AG04450 (cell line): ENCODE measurements at regions not wholly inside any gene's neighbourhood (a gene's known extent, or its start where the extent isn't known, plus 50 kb on each side); places are given as distances from the start of the nearest gene placed in this dataset.

ENCODE experiments used
- CTCF ChIA-PET: fragments of 300-600, 350-600 bp; formaldehyde crosslinking; extraction: SDS; loops from one replicate; lab custom pipeline; 2022; ENCODE audit warnings: antibody characterized with exemption, inconsistent platforms; lab: Charles Lee
- POLR2A ChIA-PET: fragments of 350-600 bp; formaldehyde crosslinking; extraction: SDS; loops from one replicate; lab custom pipeline; 2021; ENCODE audit warnings: antibody characterized with exemption, inconsistent platforms; lab: Yijun Ruan, JAX
- DNase-seq: peaks from one replicate; pipeline ENCODE4 v3.0.0-alpha.2; 2011; ENCODE audit warnings: low read depth, low spot score
- H3K27ac ChIP-seq: one replicate; pipeline ENCODE4 v1.5.1; 2012; ENCODE audit warnings: low read depth, low read length, control low read depth
- H3K27me3 ChIP-seq: one replicate; pipeline ENCODE4 v1.6.0; 2012; ENCODE audit warnings: low read length; ENCODE audit not compliant: control insufficient read depth, insufficient read depth
- H3K4me3 ChIP-seq: 2 replicates; pipeline ENCODE4 v1.5.1; 2011; ENCODE audit warnings: mild to moderate bottlenecking, low read depth, low read length, control low read depth
- H3K9me3 ChIP-seq: 2 replicates; pipeline ENCODE4 v1.5.1; 2012; ENCODE audit warnings: low read length; ENCODE audit not compliant: control insufficient read depth, insufficient read depth
- TF ChIP-seq, protein P1 (sequence below): IDR thresholded peaks from 2 replicates; pipeline ENCODE4 v1.5.1; 2011; ENCODE audit warnings: low read depth, low read length, control low read depth, inconsistent platforms

DNA sequence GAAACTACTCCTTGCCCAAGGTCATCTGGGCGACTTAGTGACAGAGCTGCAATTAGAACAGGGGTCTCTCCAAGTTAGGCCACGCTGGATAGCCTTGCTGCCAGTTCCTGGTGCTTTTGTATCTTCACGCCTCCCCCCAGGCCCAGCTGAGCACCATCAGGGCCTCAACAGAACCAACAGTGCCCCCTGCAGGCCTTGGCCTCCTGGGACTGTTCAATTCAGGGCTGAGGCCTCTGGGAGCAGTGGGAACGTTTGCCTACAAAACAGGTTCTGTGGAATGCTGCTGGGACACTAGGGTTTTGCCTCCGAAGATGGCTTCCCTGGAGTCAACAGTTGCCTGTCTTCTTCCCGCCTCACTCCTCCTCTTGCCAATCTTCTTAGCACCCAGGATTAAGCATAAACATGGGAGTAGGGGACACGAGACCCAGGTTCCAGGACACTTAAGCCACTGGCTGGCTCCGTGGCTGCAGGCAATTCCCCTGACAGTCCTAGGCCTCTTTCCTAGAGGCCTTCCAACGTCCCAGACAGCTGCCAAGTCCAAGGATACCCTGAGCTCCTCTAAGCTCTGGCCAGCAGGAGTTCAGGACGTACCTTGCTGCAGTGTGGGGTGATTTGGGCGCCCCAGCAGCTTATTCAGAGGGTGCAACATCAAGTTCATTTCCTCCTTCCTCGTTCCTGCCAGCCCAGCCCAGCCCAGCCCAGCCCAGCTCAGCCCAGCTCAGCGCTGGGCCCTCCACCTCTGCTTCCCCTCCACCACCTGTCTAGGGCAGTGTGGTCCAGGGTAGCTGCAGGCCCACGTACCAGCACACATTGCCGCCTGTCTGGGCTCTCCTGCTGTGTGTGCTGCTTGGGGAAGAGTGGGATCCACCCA, 246.6 kb upstream of the RPL38 start:
- no peak overlapping the region for H3K27ac ChIP-seq
- no peak overlapping the region for H3K4me3 ChIP-seq
- TF ChIP-seq, protein P1, sequence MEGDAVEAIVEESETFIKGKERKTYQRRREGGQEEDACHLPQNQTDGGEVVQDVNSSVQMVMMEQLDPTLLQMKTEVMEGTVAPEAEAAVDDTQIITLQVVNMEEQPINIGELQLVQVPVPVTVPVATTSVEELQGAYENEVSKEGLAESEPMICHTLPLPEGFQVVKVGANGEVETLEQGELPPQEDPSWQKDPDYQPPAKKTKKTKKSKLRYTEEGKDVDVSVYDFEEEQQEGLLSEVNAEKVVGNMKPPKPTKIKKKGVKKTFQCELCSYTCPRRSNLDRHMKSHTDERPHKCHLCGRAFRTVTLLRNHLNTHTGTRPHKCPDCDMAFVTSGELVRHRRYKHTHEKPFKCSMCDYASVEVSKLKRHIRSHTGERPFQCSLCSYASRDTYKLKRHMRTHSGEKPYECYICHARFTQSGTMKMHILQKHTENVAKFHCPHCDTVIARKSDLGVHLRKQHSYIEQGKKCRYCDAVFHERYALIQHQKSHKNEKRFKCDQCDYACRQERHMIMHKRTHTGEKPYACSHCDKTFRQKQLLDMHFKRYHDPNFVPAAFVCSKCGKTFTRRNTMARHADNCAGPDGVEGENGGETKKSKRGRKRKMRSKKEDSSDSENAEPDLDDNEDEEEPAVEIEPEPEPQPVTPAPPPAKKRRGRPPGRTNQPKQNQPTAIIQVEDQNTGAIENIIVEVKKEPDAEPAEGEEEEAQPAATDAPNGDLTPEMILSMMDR: 0 out of 2 replicates have a peak, but pooled peaks have one; percentile 19
- POLR2A ChIA-PET: no interaction called here
- H3K9me3 ChIP-seq: peaks cover 17% of the 10 kb centered on the region; the same call in 1 of the 2 replicates
- no peaks in the 10 kb centered on the region for H3K27me3 ChIP-seq
- CTCF ChIA-PET: no interaction called here
- no peak for DNase-seq

DNA sequence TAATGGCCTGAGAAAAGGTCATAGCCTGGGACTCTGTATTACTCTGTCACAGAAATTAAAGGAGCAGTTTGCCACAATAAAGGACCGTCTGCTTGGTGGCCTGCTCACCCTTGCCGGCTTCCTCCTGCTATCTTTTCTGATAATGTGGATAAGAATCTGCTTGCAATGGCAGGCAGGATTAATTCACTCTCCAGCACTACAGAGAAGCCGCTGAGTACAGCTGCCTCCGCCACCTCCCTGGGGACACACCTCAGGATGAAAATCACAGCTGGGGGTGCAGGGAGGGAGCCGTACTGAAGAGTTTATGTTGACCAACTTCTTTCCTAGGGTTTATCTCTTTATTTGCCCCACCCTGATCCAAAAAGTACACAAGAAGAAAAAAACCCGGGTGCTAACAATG, 245.9 kb upstream of the RPL38 start:
- Histone ChIP-seq H3K27ac (no peak overlapping the region), H3K27me3 (no peaks in the 10 kb centered on the region), H3K9me3 (peaks cover 12% of the 10 kb centered on the region; the same call in 1 of the 2 replicates), H3K4me3 (no peak overlapping the region)
- ChIA-PET POLR2A (no interaction called here), CTCF (no interaction called here)
- DNase-seq: no peak
- TF ChIP-seq, protein P1: no peak

DNA sequence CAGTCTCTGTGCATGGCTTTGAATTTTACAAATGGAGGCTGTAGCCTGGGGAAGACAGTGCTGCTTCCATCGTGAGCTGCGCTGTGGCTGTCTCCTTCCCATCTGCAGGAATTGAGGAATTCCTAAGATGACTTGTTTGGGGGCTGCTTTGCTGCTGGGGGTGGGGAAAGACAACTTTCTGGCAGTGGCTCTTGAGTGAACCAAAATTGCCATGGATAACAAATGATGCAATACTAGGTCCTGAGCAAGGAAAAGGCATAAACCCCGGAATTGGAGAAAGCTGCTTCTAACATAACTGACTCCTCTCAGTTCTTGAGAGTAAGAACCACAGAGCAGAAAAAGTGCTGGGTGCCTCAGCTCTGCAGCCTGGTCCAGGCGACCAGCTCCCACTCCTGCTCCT, 245.0 kb upstream of the RPL38 start:
- no peak for DNase-seq
- ChIA-PET POLR2A (no interaction called here), CTCF (no interaction called here)
- no peaks in the 10 kb centered on the region for H3K27me3 ChIP-seq
- H3K9me3 ChIP-seq: peaks cover 4% of the 10 kb centered on the region; the same call in 1 of the 2 replicates
- TF ChIP-seq, protein P1: no peak
- H3K4me3 ChIP-seq: no peak overlapping the region
- H3K27ac ChIP-seq: no peak overlapping the region

DNA sequence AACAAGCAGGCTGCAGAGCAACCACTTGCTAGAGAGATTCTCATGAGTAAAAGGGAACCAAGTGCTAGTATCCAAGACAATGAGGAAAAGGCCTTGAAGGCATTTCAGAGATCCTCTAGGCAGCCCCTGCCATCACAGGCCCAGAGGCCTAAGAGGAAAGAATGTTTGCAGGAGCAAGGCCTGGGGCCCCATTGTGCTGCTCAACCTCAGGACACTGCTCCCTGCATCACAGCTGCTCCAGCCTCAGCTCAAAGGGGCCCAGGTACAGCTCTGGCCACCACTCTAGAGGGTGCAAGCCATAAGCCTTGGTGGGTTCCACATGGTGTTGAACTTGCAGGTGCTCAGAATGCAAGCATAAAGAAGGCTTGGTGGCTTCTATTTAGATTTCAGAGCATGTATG, 243.0 kb upstream of the RPL38 start:
- DNase-seq: no peak
- no peaks in the 10 kb centered on the region for H3K27me3 ChIP-seq
- no peak overlapping the region for H3K27ac ChIP-seq
- ChIA-PET CTCF (no interaction called here), POLR2A (no interaction called here)
- H3K9me3 ChIP-seq: peaks cover 3% of the 10 kb centered on the region; the same call in 1 of the 2 replicates
- TF ChIP-seq, protein P1: no peak
- no peak overlapping the region for H3K4me3 ChIP-seq

DNA sequence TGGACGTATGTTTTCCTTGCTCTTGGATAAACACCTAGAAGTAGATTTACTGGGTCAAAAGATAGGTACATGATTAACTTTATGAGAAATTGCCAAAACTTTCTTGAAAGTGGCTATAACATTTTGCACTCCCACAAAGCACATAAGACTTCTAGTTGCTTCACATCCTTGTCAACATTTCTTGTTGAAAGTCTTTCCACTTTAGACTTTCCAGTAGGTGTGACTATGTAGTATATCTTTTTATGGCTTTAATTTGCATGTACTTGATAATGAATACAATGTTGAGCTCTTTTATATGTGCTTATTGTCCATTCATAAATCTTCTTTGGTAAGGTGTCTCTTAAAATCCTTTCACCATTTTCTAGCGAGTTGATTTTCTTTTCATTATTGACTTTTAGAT, 241.2 kb upstream of the RPL38 start:
- POLR2A ChIA-PET: no interaction called here
- CTCF ChIA-PET: no interaction called here

More for the DNA sequence above, 241.2 kb upstream of the RPL38 start:
- Histone ChIP-seq H3K27me3 (no peaks in the 10 kb centered on the region), H3K4me3 (no peak overlapping the region), H3K27ac (no peak overlapping the region), H3K9me3 (peaks cover under 1% of the 10 kb centered on the region; the same call in 1 of the 2 replicates)
- TF ChIP-seq, protein P1: no peak
- no peak for DNase-seq
